ENCODE measurements at regions not wholly inside any gene's neighbourhood (a gene's known extent, or its start where the extent isn't known, plus 50 kb on each side); places are given as distances from the start of the nearest gene placed in this dataset.

DNA sequence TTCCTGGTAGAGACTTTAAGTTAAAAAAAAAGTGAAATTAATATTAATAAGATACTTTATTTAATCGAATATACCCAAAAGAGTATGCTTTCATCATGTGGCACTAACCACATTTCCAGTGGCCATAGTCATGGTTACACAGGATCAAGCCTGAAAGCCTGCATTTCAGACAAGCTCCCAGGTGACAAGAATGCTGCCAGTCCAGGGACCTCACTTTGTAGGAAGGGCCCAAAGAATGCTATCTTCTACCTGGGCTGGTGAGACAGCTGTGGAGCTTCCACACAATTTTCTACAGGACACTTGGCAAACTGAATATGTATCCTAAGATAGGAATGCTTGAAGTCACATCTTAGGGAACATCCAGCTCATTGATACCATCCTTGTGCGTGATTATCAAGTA, 203.8 kb downstream of the AUH start:
- H4K5ac ChIP-seq (ENCODE audit: insufficient read length, low read depth, low read length), result no peak overlapping the region
- H3K79me1 ChIP-seq (ENCODE audit: low read depth, low read length), result no peaks in the 10 kb centered on the region
- no peaks in the 10 kb centered on the region for H4K20me1 ChIP-seq (replicated peaks in 1 of 2; ENCODE audit: control insufficient read depth in 1 of 2, insufficient read depth in 2 of 2, low read length in 2 of 2)
- no peak overlapping the region for H3K4me3 ChIP-seq (ENCODE audit: extremely low read depth in 1 of 4, insufficient read depth in 2 of 4, low read depth in 3 of 4, low read length in 4 of 4)
- H3K4me2 ChIP-seq (ENCODE audit: insufficient read depth in 1 of 2, low read depth in 2 of 2, low read length in 2 of 2), result no peak overlapping the region
- H4K8ac ChIP-seq (ENCODE audit: extremely low read depth, insufficient read depth, low read length), result no peak overlapping the region
- H3K27ac ChIP-seq (ENCODE audit: low read depth, low read length), result no peak overlapping the region
- H3K36me3 ChIP-seq (ENCODE audit: control insufficient read depth in 2 of 4, insufficient read depth in 4 of 4, low read length in 3 of 4), result no peaks in the 10 kb centered on the region
- H3K4me1 ChIP-seq (replicated peaks in 1 of 4; ENCODE audit: control insufficient read depth in 3 of 4, insufficient read depth in 4 of 4, low read length in 3 of 4), result peaks cover 0 to 13% (median 4%) of the 10 kb centered on the region in 4 experiments; a peak in 5 of 7 replicates
- TF ChIP-seq, protein P1, sequence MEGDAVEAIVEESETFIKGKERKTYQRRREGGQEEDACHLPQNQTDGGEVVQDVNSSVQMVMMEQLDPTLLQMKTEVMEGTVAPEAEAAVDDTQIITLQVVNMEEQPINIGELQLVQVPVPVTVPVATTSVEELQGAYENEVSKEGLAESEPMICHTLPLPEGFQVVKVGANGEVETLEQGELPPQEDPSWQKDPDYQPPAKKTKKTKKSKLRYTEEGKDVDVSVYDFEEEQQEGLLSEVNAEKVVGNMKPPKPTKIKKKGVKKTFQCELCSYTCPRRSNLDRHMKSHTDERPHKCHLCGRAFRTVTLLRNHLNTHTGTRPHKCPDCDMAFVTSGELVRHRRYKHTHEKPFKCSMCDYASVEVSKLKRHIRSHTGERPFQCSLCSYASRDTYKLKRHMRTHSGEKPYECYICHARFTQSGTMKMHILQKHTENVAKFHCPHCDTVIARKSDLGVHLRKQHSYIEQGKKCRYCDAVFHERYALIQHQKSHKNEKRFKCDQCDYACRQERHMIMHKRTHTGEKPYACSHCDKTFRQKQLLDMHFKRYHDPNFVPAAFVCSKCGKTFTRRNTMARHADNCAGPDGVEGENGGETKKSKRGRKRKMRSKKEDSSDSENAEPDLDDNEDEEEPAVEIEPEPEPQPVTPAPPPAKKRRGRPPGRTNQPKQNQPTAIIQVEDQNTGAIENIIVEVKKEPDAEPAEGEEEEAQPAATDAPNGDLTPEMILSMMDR (IDR thresholded peaks at IDR 0.05; ENCODE audit: control extremely low read depth in 1 of 3, insufficient read depth in 1 of 3, low read depth in 1 of 3, low read length in 3 of 3), result no peak
- no peak for TF ChIP-seq EGR1 (IDR thresholded peaks at IDR 0.05; ENCODE audit: borderline replicate concordance, low read depth, low read length)
- no peak for TF ChIP-seq RAD21 (IDR thresholded peaks at IDR 0.05 in 1 of 2, conservative IDR thresholded peaks at IDR 0.05 in 1 of 2; ENCODE audit: low read depth in 2 of 2, low read length in 2 of 2)
- no peak for TF ChIP-seq SIN3A (conservative IDR thresholded peaks at IDR 0.05 in 1 of 2, IDR thresholded peaks at IDR 0.05 in 1 of 2; ENCODE audit: low read depth in 1 of 2, low read length in 2 of 2)
- no peak for TF ChIP-seq CHD1 (IDR thresholded peaks at IDR 0.05; ENCODE audit: low read depth, low read length)
- TF ChIP-seq MAFK (IDR thresholded peaks at IDR 0.05; ENCODE audit: low read depth, low read length), result no peak
- no peak for TF ChIP-seq SP2 (IDR thresholded peaks at IDR 0.05; ENCODE audit: low read length)
- TF ChIP-seq KDM1A (IDR thresholded peaks at IDR 0.05; ENCODE audit: borderline replicate concordance, low read length), result no peak
- no peak for TF ChIP-seq BRCA1 (IDR thresholded peaks at IDR 0.05; ENCODE audit: low read depth, low read length)
- TF ChIP-seq, protein P2, sequence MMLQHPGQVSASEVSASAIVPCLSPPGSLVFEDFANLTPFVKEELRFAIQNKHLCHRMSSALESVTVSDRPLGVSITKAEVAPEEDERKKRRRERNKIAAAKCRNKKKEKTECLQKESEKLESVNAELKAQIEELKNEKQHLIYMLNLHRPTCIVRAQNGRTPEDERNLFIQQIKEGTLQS (IDR thresholded peaks at IDR 0.05; ENCODE audit: insufficient read depth, low read depth, low read length), result no peak
- H3K4ac ChIP-seq (replicated peaks; ENCODE audit: insufficient read length, low read depth, low read length), result no peak overlapping the region
- no peaks in the 10 kb centered on the region; a peak in 1 of 7 replicates for H3K27me3 ChIP-seq (replicated peaks in 1 of 4; ENCODE audit: control insufficient read depth in 3 of 4, extremely low read depth in 1 of 4, insufficient read depth in 3 of 4, low read length in 3 of 4)
- 90% methylated on average over 2 of the region's 2 CpGs; no CpG with 5 or more reads in 1 of the 2 experiments for WGBS, 2 experiments (ENCODE audit: extremely low coverage in 1 of 2, insufficient coverage in 1 of 2, insufficient read length in 1 of 2, insufficient replicate concordance in 2 of 2, low coverage in 1 of 2, low lambda C conversion rate in 2 of 2, missing lambda C conversion rate in 1 of 2)
- ChIA-PET CTCF (ENCODE audit: partially characterized antibody) (no interaction called here), POLR2A (ENCODE audit: partially characterized antibody) (no interaction called here)
- H2AFZ ChIP-seq (ENCODE audit: low read length), result no peak overlapping the region
- no peak overlapping the region for H2AK5ac ChIP-seq (ENCODE audit: low read depth, low read length)
- peaks cover 2% of the 10 kb centered on the region; the same call in 1 of the 2 replicates for H3K23me2 ChIP-seq (ENCODE audit: low read depth, low read length)
- FAIRE-seq (no peak), DNase-seq (ENCODE audit: low read depth in 1 of 2, low spot score in 2 of 2) (no peak)
- H3K9ac ChIP-seq (replicated peaks in 1 of 4; ENCODE audit: extremely low read depth in 1 of 4, low read depth in 3 of 4, low read length in 3 of 4), result no peak overlapping the region
- H3K14ac ChIP-seq (ENCODE audit: insufficient read length), result no peak overlapping the region
- no peak overlapping the region for H3K18ac ChIP-seq (ENCODE audit: extremely low read depth, low read length)
- no peak overlapping the region for H2BK15ac ChIP-seq (ENCODE audit: low read length)
- H3K56ac ChIP-seq (replicated peaks; ENCODE audit: insufficient read length, low read depth, low read length), result no peak overlapping the region
- H3K9me3 ChIP-seq (ENCODE audit: insufficient read depth in 2 of 2, low read depth in 1 of 2, low read length in 1 of 2), result peaks cover 4 to 6% of the 10 kb centered on the region in 2 experiments; a peak in 3 of 4 replicates
- H2BK20ac ChIP-seq (ENCODE audit: low read length), result no peak overlapping the region
- H3K79me2 ChIP-seq (ENCODE audit: control insufficient read depth in 1 of 2, insufficient read depth in 2 of 2, low read length in 2 of 2), result no peaks in the 10 kb centered on the region
- no peak overlapping the region for H4K91ac ChIP-seq (replicated peaks; ENCODE audit: insufficient read length, low read length)
- no peak overlapping the region for H2BK12ac ChIP-seq (ENCODE audit: low read depth, low read length)
- H2BK120ac ChIP-seq (replicated peaks; ENCODE audit: low read depth, low read length), result no peak overlapping the region
- H3K23ac ChIP-seq (ENCODE audit: insufficient read length), result no peak overlapping the region
- H2BK5ac ChIP-seq (ENCODE audit: low read depth, low read length), result no peak overlapping the region
